Common myeloid progenitor, CD34-positive (primary cell): ENCODE measurements at regions not wholly inside any gene's neighbourhood (a gene's known extent, or its start where the extent isn't known, plus 50 kb on each side); places are given as distances from the start of the nearest gene placed in this dataset.
"Not testable (repeated sequence)": the region's sequence is repeated elsewhere in the genome, so short reads cannot be mapped to it uniquely, and the experiment has no call there.

ENCODE experiments used
- CTCF ChIA-PET: fragments of 350-600 bp; sonication (Branson Sonifier 250); formaldehyde crosslinking; loops from one replicate; lab custom pipeline; 2021; ENCODE audit warnings: antibody characterized with exemption; lab: Charles Lee
- POLR2A ChIA-PET: fragments of 350-600 bp; sonication (Branson Sonifier 250); formaldehyde crosslinking; loops from one replicate; lab custom pipeline; 2021; ENCODE audit warnings: antibody characterized with exemption; lab: Charles Lee
- DNase-seq, 3 donors: peaks; one replicate each; pipeline versions ENCODE4 v3.0.0 to v3.0.0-alpha.2; 2013
- H3K27ac ChIP-seq, 2 experiments: 1 replicate in 1 of 2; 2 replicates in 1 of 2; pipeline ENCODE4 v1.7.0; 2013; ENCODE audit warnings: inconsistent platforms in 2 of 2, low read length in 2 of 2, mild to moderate bottlenecking in 2 of 2, low read depth in 1 of 2, moderate library complexity in 1 of 2; ENCODE audit not compliant: severe bottlenecking in 2 of 2, insufficient read depth in 1 of 2, poor library complexity in 1 of 2
- H3K27me3 ChIP-seq, 5 experiments: replicated peaks in 2 of 5; 1 replicate in 3 of 5; 2 replicates in 2 of 5; pipeline versions ENCODE4 v1.6.1 to v1.7.0; 2013; ENCODE audit warnings: low read length in 4 of 5, mild to moderate bottlenecking in 2 of 5, moderate library complexity in 2 of 5, inconsistent platforms in 1 of 5; ENCODE audit not compliant: insufficient read depth in 5 of 5, control insufficient read depth in 4 of 5
- H3K36me3 ChIP-seq, 4 experiments: 1 replicate in 2 of 4; 2 replicates in 2 of 4; pipeline versions ENCODE4 v1.6.1 to v1.7.0; 2013; ENCODE audit warnings: low read length in 3 of 4, control low read depth in 1 of 4, mild to moderate bottlenecking in 1 of 4; ENCODE audit not compliant: control insufficient read depth in 4 of 4, insufficient read depth in 4 of 4
- H3K4me1 ChIP-seq, 4 experiments: 1 replicate in 3 of 4; 2 replicates in 1 of 4; pipeline versions ENCODE4 v1.6.1 to v1.7.1; 2013; ENCODE audit warnings: low read length in 3 of 4, mild to moderate bottlenecking in 3 of 4, control low read depth in 1 of 4, inconsistent platforms in 1 of 4, moderate library complexity in 1 of 4; ENCODE audit not compliant: control insufficient read depth in 4 of 4, insufficient read depth in 4 of 4; ENCODE audit errors: control extremely low read depth in 1 of 4
- H3K4me3 ChIP-seq, 7 experiments: 1 replicate in 4 of 7; 2 replicates in 3 of 7; pipeline versions ENCODE4 v1.5.1 to v1.7.0; 2013; ENCODE audit warnings: mild to moderate bottlenecking in 7 of 7, low read length in 6 of 7, moderate library complexity in 6 of 7, inconsistent platforms in 2 of 7, low read depth in 2 of 7, control low read depth in 1 of 7; ENCODE audit not compliant: insufficient read depth in 4 of 7, control insufficient read depth in 1 of 7; ENCODE audit errors: extremely low read depth in 1 of 7
- H3K9me3 ChIP-seq, 5 experiments: 1 replicate in 4 of 5; 2 replicates in 1 of 5; pipeline versions ENCODE4 v1.6.1 to v1.7.1; 2013; ENCODE audit warnings: low read length in 4 of 5, mild to moderate bottlenecking in 2 of 5, inconsistent platforms in 1 of 5, low read depth in 1 of 5, moderate library complexity in 1 of 5; ENCODE audit not compliant: control insufficient read depth in 4 of 5, insufficient read depth in 2 of 5; ENCODE audit errors: control extremely low read depth in 1 of 5
- WGBS: methylation state at CpG from one replicate; pipeline ENCODE4 v1.1.5; 2013; ENCODE audit not compliant: insufficient coverage; 5-methylcytosine and 5-hydroxymethylcytosine counted together

- CTCF ChIA-PET, H3K4me3 ChIP-seq, POLR2A ChIA-PET, H3K27ac ChIP-seq, H3K9me3 ChIP-seq, H3K27me3 ChIP-seq, H3K36me3 ChIP-seq, DNase-seq, H3K4me1 ChIP-seq: not testable (repeated sequence)
- WGBS, result no CpG with 5 or more reads among the region's 18 CpGs
Observed at GRCh38 chr16:21372162-21372835, 94.2 kb upstream of the CRYM start.

GRCh38 chr16:21370791-21371190, 92.7 kb upstream of the CRYM start:
- CTCF ChIA-PET, H3K9me3 ChIP-seq, H3K4me3 ChIP-seq, H3K4me1 ChIP-seq, POLR2A ChIA-PET, H3K27ac ChIP-seq, DNase-seq, H3K27me3 ChIP-seq, H3K36me3 ChIP-seq: not testable (repeated sequence)
- 100% methylated on average over 1 of the region's 5 CpGs for WGBS

GRCh38 chr16:21368973-21369942, 91.2 kb upstream of the CRYM start:
- H3K4me1 ChIP-seq, H3K9me3 ChIP-seq, H3K4me3 ChIP-seq, H3K36me3 ChIP-seq, H3K27ac ChIP-seq, H3K27me3 ChIP-seq, CTCF ChIA-PET, POLR2A ChIA-PET, DNase-seq: not testable (repeated sequence)
- WGBS, result 86% methylated on average over 1 of the region's 5 CpGs

- CTCF ChIA-PET, H3K27me3 ChIP-seq, H3K4me1 ChIP-seq, DNase-seq, H3K36me3 ChIP-seq, H3K27ac ChIP-seq, POLR2A ChIA-PET, H3K9me3 ChIP-seq, H3K4me3 ChIP-seq: not testable (repeated sequence)
- WGBS, result 94% methylated on average over 3 of the region's 9 CpGs
Observed at GRCh38 chr16:21367733-21368421, 89.8 kb upstream of the CRYM start.

- no CpG with 5 or more reads among the region's 2 CpGs for WGBS
- POLR2A ChIA-PET, DNase-seq: not testable (repeated sequence)
Observed at GRCh38 chr16:21366998-21367397, 88.9 kb upstream of the CRYM start.

GRCh38 chr16:21365541-21365940, 87.5 kb upstream of the CRYM start:
- CTCF ChIA-PET, H3K4me1 ChIP-seq, H3K9me3 ChIP-seq, H3K4me3 ChIP-seq, H3K27ac ChIP-seq, H3K27me3 ChIP-seq, DNase-seq, POLR2A ChIA-PET, H3K36me3 ChIP-seq: not testable (repeated sequence)
- 100% methylated on average over 1 of the region's 4 CpGs for WGBS

More at GRCh38 chr16:21366998-21367397, 88.9 kb upstream of the CRYM start:
- CTCF ChIA-PET, H3K27ac ChIP-seq, H3K4me3 ChIP-seq, H3K36me3 ChIP-seq, H3K4me1 ChIP-seq, H3K27me3 ChIP-seq, H3K9me3 ChIP-seq: not testable (repeated sequence)
